Heart left ventricle (tissue), 16 donors: ENCODE measurements at regions not wholly inside any gene's neighbourhood (a gene's known extent, or its start where the extent isn't known, plus 50 kb on each side); places are given as distances from the start of the nearest gene placed in this dataset.
A peak's percentile ranks its signal among the peaks of the same experiment; 100 is the strongest.

Source experiments
- ATAC-seq, 4 donors: fragments of 200-7000 bp; cut with Tn5 transposase; one replicate each; pipeline ENCODE4 v1.9.1; 2020 to 2022; ENCODE audit warnings: moderate library complexity in 4 of 4, mild to moderate bottlenecking in 3 of 4, moderate number of reproducible peaks in 1 of 4
- DNase-seq, 5 donors: peaks; one replicate each; pipeline ENCODE4 v3.0.0-alpha.2; 2020
- H3K27ac ChIP-seq, 12 donors: fragments of 200-600 bp; sonication (generic) in 4 of 12; one replicate each; pipeline versions ENCODE4 v1.5.0 to v1.8.0; 2016 to 2022; ENCODE audit warnings: mild to moderate bottlenecking in 2 of 12
- H3K27me3 ChIP-seq, 9 donors: fragments of 200-600 bp; sonication (generic) in 2 of 9; one replicate each; pipeline versions ENCODE4 v1.5.1 to v1.8.0; 2016 to 2022; ENCODE audit warnings: mild to moderate bottlenecking in 3 of 9
- H3K36me3 ChIP-seq, 9 donors: fragments of 200-600 bp; sonication (generic) in 2 of 9; one replicate each; pipeline versions ENCODE4 v1.5.0 to v1.8.0; 2018 to 2022; ENCODE audit warnings: mild to moderate bottlenecking in 2 of 9
- H3K4me1 ChIP-seq, 12 donors: fragments of 200-600 bp; sonication (generic) in 4 of 12; one replicate each; pipeline versions ENCODE4 v1.5.0 to v1.8.0; 2016 to 2022; ENCODE audit warnings: mild to moderate bottlenecking in 3 of 12
- H3K4me3 ChIP-seq, 12 donors: fragments of 200-600 bp; sonication (generic) in 4 of 12; one replicate each; pipeline versions ENCODE4 v1.5.0 to v1.8.0; 2017 to 2022; ENCODE audit warnings: mild to moderate bottlenecking in 9 of 12, moderate library complexity in 4 of 12
- H3K9me3 ChIP-seq, 12 donors: fragments of 200-600 bp; sonication (generic) in 4 of 12; one replicate each; pipeline versions ENCODE4 v1.5.0 to v1.8.0; 2016 to 2022; ENCODE audit warnings: mild to moderate bottlenecking in 1 of 12
- CTCF ChIP-seq, 12 donors: fragments of 200-600 bp; sonication (generic) in 4 of 12; IDR thresholded peaks; one replicate each; pipeline versions ENCODE4 v1.5.0 to v1.8.0; 2018 to 2022; ENCODE audit warnings: antibody characterized with exemption in 12 of 12, mild to moderate bottlenecking in 5 of 12
- POLR2A ChIP-seq, 2 donors: fragments of 450-650 bp; IDR thresholded peaks; one replicate each; pipeline ENCODE4 v1.6.1; 2017; ENCODE audit warnings: antibody characterized with exemption in 2 of 2, mild to moderate bottlenecking in 2 of 2, moderate library complexity in 2 of 2
- WGBS, 4 donors: extraction: QIAGEN DNeasy Blood & Tissue Kit in 2 of 4; methylation state at CpG; one replicate each; pipeline versions ENCODE4 v1.1.5 to v1.1.7; 2013 to 2018; 5-methylcytosine and 5-hydroxymethylcytosine counted together
- intact Hi-C, 10 donors: fragments of 100-400 bp; cut with DNase I; formaldehyde crosslinking; loops; one replicate each; pipeline versions ENCODE4 v1.11.1 to v1.14.2; 2022
- donor health status: ischemic (EF 13 %, LVEDD 7.1; RV severe dilation, severe dysfunction).
- donor health status: healthy with polysubstance abuse.
- donor health status: DM: no; HTN: yes; CAD: no.
- donor health status: DM: no; HTN: no; CAD: no.
- donor health status: ischemic (EF 25% LVEDD 6.9; RV normal size, moderate dysfunction).
- donor health status: ischemic (EF 25% LVEDD 5.7; RV mildly dilated, moderate dysfunction).
- donor health status: healthy.
- donor health status: DM: yes; HTN: yes; CAD: no.
- donor health status: ischemic (EF 35%, LVEDD 5.7; RV mildly dilated, moderate dysfunction).
- donor health status: nonischemic (EF 11% LVEDD 7.7; RV severe dilation, severe dysfunction).
- donor health status: DM: yes; HTN: yes; CAD: no.
- donor health status: PGD.
- donor health status: ischemic (EF 29% LVEDD 5.4; RV normal size, mild dysfunction).
- donor health status: nonischemic (EF 23%, LVEDD 6.1; RV moderate dilation, normal function).

- no peaks in the 10 kb centered on the region for H3K9me3 ChIP-seq
These were observed 265.8 kb downstream of the SYK start for GRCh38 chr9:91067306-91067860.

GRCh38 chr9:91071184-91071990 is 269.8 kb downstream of the SYK start:
- no peaks in the 10 kb centered on the region for H3K9me3 ChIP-seq
- H3K4me1 ChIP-seq = peaks cover 0 to 22% (median 0%) of the 10 kb centered on the region in 12 donors
- no peaks in the 10 kb centered on the region for H3K27me3 ChIP-seq
- intact Hi-C loops = no loop called here
- H3K27ac ChIP-seq = no peak overlapping the region
- ATAC-seq = peak in 1 of 4 donors; percentile 15
- TF ChIP-seq CTCF (IDR thresholded peaks at IDR 0.05) (no peak), POLR2A (IDR thresholded peaks at IDR 0.05) (no peak)
- H3K4me3 ChIP-seq = no peak overlapping the region
- WGBS, 4 donors = 76 to 79% (median 77%) methylated on average over 16 to 17 of the region's 17 CpGs
- DNase-seq = no peak
- H3K36me3 ChIP-seq = no peaks in the 10 kb centered on the region

More at GRCh38 chr9:91067306-91067860, 265.8 kb downstream of the SYK start:
- 70 to 86% (median 81%) methylated on average over 4 of the region's 4 CpGs for WGBS, 4 donors
- TF ChIP-seq CTCF (IDR thresholded peaks at IDR 0.05) (no peak), POLR2A (IDR thresholded peaks at IDR 0.05) (no peak)
- Histone ChIP-seq H3K27me3 (no peaks in the 10 kb centered on the region), H3K4me3 (no peak overlapping the region), H3K4me1 (peaks cover 0 to 13% (median 0%) of the 10 kb centered on the region in 12 donors), H3K27ac (no peak overlapping the region), H3K36me3 (no peaks in the 10 kb centered on the region)
- no peak for DNase-seq
- intact Hi-C loops = no loop called here
- no peak for ATAC-seq

- intact Hi-C loops = no loop called here
- 87 to 90% (median 88%) methylated on average over 10 of the region's 10 CpGs for WGBS, 4 donors
- no peaks in the 10 kb centered on the region for H3K36me3 ChIP-seq
- H3K27ac ChIP-seq = no peak overlapping the region
- H3K27me3 ChIP-seq = no peaks in the 10 kb centered on the region
- no peak for DNase-seq
- peak in 1 of 4 donors; percentile 27 for ATAC-seq
- no peaks in the 10 kb centered on the region for H3K9me3 ChIP-seq
- H3K4me3 ChIP-seq = no peak overlapping the region
- no peak for TF ChIP-seq CTCF (IDR thresholded peaks at IDR 0.05)
- TF ChIP-seq POLR2A (IDR thresholded peaks at IDR 0.05) = no peak
- H3K4me1 ChIP-seq = peaks cover 0 to 22% (median 0%) of the 10 kb centered on the region in 12 donors
These were observed 271.6 kb downstream of the SYK start for GRCh38 chr9:91073049-91073810.
